ENCODE measurements at regions not wholly inside any gene's neighbourhood (a gene's known extent, or its start where the extent isn't known, plus 50 kb on each side); places are given as distances from the start of the nearest gene placed in this dataset.
A peak's percentile ranks its signal among the peaks of the same experiment; 100 is the strongest.

GRCh38 chr21:36532769-36533467 lies 53.0 kb upstream of the CLDN14 start:
- no peak overlapping the region for H3K4me3 ChIP-seq (ENCODE audit: low read length)
- no peak overlapping the region for H3K27ac ChIP-seq (ENCODE audit: low read length)
- no peaks in the 10 kb centered on the region for H3K9me3 ChIP-seq (ENCODE audit: insufficient read depth, low read depth, low read length)
- H3K9ac ChIP-seq (ENCODE audit: low read depth, low read length) = no peak overlapping the region
- H3K36me3 ChIP-seq (ENCODE audit: insufficient read depth, low read depth, low read length) = no peaks in the 10 kb centered on the region
- H3K27me3 ChIP-seq (ENCODE audit: insufficient read depth, low read length) = no peaks in the 10 kb centered on the region
- peaks cover 4% of the 10 kb centered on the region; the same call in 1 of the 2 replicates for H3K4me1 ChIP-seq (ENCODE audit: insufficient read depth, low read length)

GRCh38 chr21:36533468-36533848 lies 53.5 kb upstream of the CLDN14 start:
- H3K36me3 ChIP-seq (ENCODE audit: insufficient read depth, low read depth, low read length) = no peaks in the 10 kb centered on the region
- no peaks in the 10 kb centered on the region for H3K9me3 ChIP-seq (ENCODE audit: insufficient read depth, low read depth, low read length)
- no peak overlapping the region for H3K9ac ChIP-seq (ENCODE audit: low read depth, low read length)
- no peak overlapping the region for H3K4me3 ChIP-seq (ENCODE audit: low read length)
- no peaks in the 10 kb centered on the region for H3K27me3 ChIP-seq (ENCODE audit: insufficient read depth, low read length)
- peaks cover 4% of the 10 kb centered on the region; the same call in 1 of the 2 replicates for H3K4me1 ChIP-seq (ENCODE audit: insufficient read depth, low read length)
- H3K27ac ChIP-seq (ENCODE audit: low read length) = no peak overlapping the region

- Histone ChIP-seq H3K4me3 (ENCODE audit: low read length) (no peak overlapping the region), H3K27me3 (ENCODE audit: insufficient read depth, low read length) (no peaks in the 10 kb centered on the region), H3K9me3 (ENCODE audit: insufficient read depth, low read depth, low read length) (no peaks in the 10 kb centered on the region), H3K27ac (ENCODE audit: low read length) (no peak overlapping the region), H3K9ac (ENCODE audit: low read depth, low read length) (no peak overlapping the region), H3K4me1 (ENCODE audit: insufficient read depth, low read length) (peaks cover 4% of the 10 kb centered on the region; the same call in 1 of the 2 replicates), H3K36me3 (ENCODE audit: insufficient read depth, low read depth, low read length) (no peaks in the 10 kb centered on the region)
Observed at GRCh38 chr21:36534656-36535055, 54.7 kb upstream of the CLDN14 start.

- Histone ChIP-seq H3K9me3 (ENCODE audit: insufficient read depth, low read depth, low read length) (no peaks in the 10 kb centered on the region), H3K9ac (ENCODE audit: low read depth, low read length) (no peak overlapping the region), H3K4me3 (ENCODE audit: low read length) (no peak overlapping the region)
Observed at GRCh38 chr21:36535618-36536241, 55.8 kb upstream of the CLDN14 start.

GRCh38 chr21:36538761-36539160 lies 58.8 kb upstream of the CLDN14 start:
- H3K9me3 ChIP-seq (ENCODE audit: insufficient read depth, low read depth, low read length) = no peaks in the 10 kb centered on the region
- H3K27me3 ChIP-seq (ENCODE audit: insufficient read depth, low read length) = peaks cover 25% of the 10 kb centered on the region
- no peak overlapping the region for H3K9ac ChIP-seq (ENCODE audit: low read depth, low read length)
- H3K36me3 ChIP-seq (ENCODE audit: insufficient read depth, low read depth, low read length) = no peaks in the 10 kb centered on the region
- peaks cover 4% of the 10 kb centered on the region; the same call in 1 of the 2 replicates for H3K4me1 ChIP-seq (ENCODE audit: insufficient read depth, low read length)
- no peak overlapping the region for H3K27ac ChIP-seq (ENCODE audit: low read length)
- no peak overlapping the region for H3K4me3 ChIP-seq (ENCODE audit: low read length)

More at GRCh38 chr21:36535618-36536241, 55.8 kb upstream of the CLDN14 start:
- 0 out of 2 replicates have a peak, but pooled peaks cover 4% of the 10 kb centered on the region for H3K27me3 ChIP-seq (ENCODE audit: insufficient read depth, low read length)
- peaks cover 4% of the 10 kb centered on the region; the same call in 1 of the 2 replicates for H3K4me1 ChIP-seq (ENCODE audit: insufficient read depth, low read length)
- H3K27ac ChIP-seq (ENCODE audit: low read length) = no peak overlapping the region
- H3K36me3 ChIP-seq (ENCODE audit: insufficient read depth, low read depth, low read length) = no peaks in the 10 kb centered on the region

GRCh38 chr21:36539434-36540150 lies 59.7 kb upstream of the CLDN14 start:
- no peak overlapping the region for H3K9ac ChIP-seq (ENCODE audit: low read depth, low read length)
- peaks cover 3% of the 10 kb centered on the region; the same call in 1 of the 2 replicates for H3K4me1 ChIP-seq (ENCODE audit: insufficient read depth, low read length)
- no peak overlapping the region for H3K4me3 ChIP-seq (ENCODE audit: low read length)
- H3K9me3 ChIP-seq (ENCODE audit: insufficient read depth, low read depth, low read length) = no peaks in the 10 kb centered on the region
- H3K27me3 ChIP-seq (ENCODE audit: insufficient read depth, low read length) = peaks cover 25% of the 10 kb centered on the region
- H3K27ac ChIP-seq (ENCODE audit: low read length) = no peak overlapping the region
- no peaks in the 10 kb centered on the region for H3K36me3 ChIP-seq (ENCODE audit: insufficient read depth, low read depth, low read length)

- no peaks in the 10 kb centered on the region for H3K36me3 ChIP-seq (ENCODE audit: insufficient read depth, low read depth, low read length)
- H3K27me3 ChIP-seq (ENCODE audit: insufficient read depth, low read length) = peaks cover 25% of the 10 kb centered on the region
- no peaks in the 10 kb centered on the region for H3K9me3 ChIP-seq (ENCODE audit: insufficient read depth, low read depth, low read length)
- H3K4me1 ChIP-seq (ENCODE audit: insufficient read depth, low read length) = no peaks in the 10 kb centered on the region; the same call in 1 of the 2 replicates
- no peak overlapping the region for H3K27ac ChIP-seq (ENCODE audit: low read length)
- H3K9ac ChIP-seq (ENCODE audit: low read depth, low read length) = no peak overlapping the region
- no peak overlapping the region for H3K4me3 ChIP-seq (ENCODE audit: low read length)
Observed at GRCh38 chr21:36540700-36541099, 60.8 kb upstream of the CLDN14 start.

GRCh38 chr21:36541721-36542139 lies 61.8 kb upstream of the CLDN14 start:
- Histone ChIP-seq H3K9ac (ENCODE audit: low read depth, low read length) (no peak overlapping the region), H3K4me1 (ENCODE audit: insufficient read depth, low read length) (no peaks in the 10 kb centered on the region; the same call in 1 of the 2 replicates), H3K4me3 (ENCODE audit: low read length) (no peak overlapping the region), H3K27me3 (ENCODE audit: insufficient read depth, low read length) (peaks cover 25% of the 10 kb centered on the region), H3K9me3 (ENCODE audit: insufficient read depth, low read depth, low read length) (no peaks in the 10 kb centered on the region), H3K27ac (ENCODE audit: low read length) (no peak overlapping the region), H3K36me3 (ENCODE audit: insufficient read depth, low read depth, low read length) (no peaks in the 10 kb centered on the region)

- peak overlapping the region; percentile 45; the same call in 1 of the 2 replicates for H3K4me3 ChIP-seq (ENCODE audit: low read length)
- no peaks in the 10 kb centered on the region for H3K9me3 ChIP-seq (ENCODE audit: insufficient read depth, low read depth, low read length)
- 0 out of 2 replicates have a peak overlapping the region, but pooled peaks have one; percentile 24 for H3K9ac ChIP-seq (ENCODE audit: low read depth, low read length)
- peaks cover 25% of the 10 kb centered on the region for H3K27me3 ChIP-seq (ENCODE audit: insufficient read depth, low read length)
- H3K4me1 ChIP-seq (ENCODE audit: insufficient read depth, low read length) = no peaks in the 10 kb centered on the region; the same call in 1 of the 2 replicates
- no peaks in the 10 kb centered on the region for H3K36me3 ChIP-seq (ENCODE audit: insufficient read depth, low read depth, low read length)
- H3K27ac ChIP-seq (ENCODE audit: low read length) = no peak overlapping the region
Observed at GRCh38 chr21:36542312-36543101, 62.6 kb upstream of the CLDN14 start.

- H3K27ac ChIP-seq (ENCODE audit: low read length) = no peak overlapping the region
Observed at GRCh38 chr21:36543924-36544323, 64.0 kb upstream of the CLDN14 start.

GRCh38 chr21:36544545-36544944 lies 64.6 kb upstream of the CLDN14 start:
- no peak overlapping the region for H3K27ac ChIP-seq (ENCODE audit: low read length)
- H3K4me3 ChIP-seq (ENCODE audit: low read length) = no peak overlapping the region
- no peaks in the 10 kb centered on the region for H3K9me3 ChIP-seq (ENCODE audit: insufficient read depth, low read depth, low read length)
- H3K4me1 ChIP-seq (ENCODE audit: insufficient read depth, low read length) = peaks cover under 1% of the 10 kb centered on the region; the same call in 1 of the 2 replicates
- H3K9ac ChIP-seq (ENCODE audit: low read depth, low read length) = no peak overlapping the region
- no peaks in the 10 kb centered on the region for H3K36me3 ChIP-seq (ENCODE audit: insufficient read depth, low read depth, low read length)
- peaks cover 25% of the 10 kb centered on the region for H3K27me3 ChIP-seq (ENCODE audit: insufficient read depth, low read length)

More at GRCh38 chr21:36543924-36544323, 64.0 kb upstream of the CLDN14 start:
- H3K36me3 ChIP-seq (ENCODE audit: insufficient read depth, low read depth, low read length) = no peaks in the 10 kb centered on the region
- H3K9me3 ChIP-seq (ENCODE audit: insufficient read depth, low read depth, low read length) = no peaks in the 10 kb centered on the region
- H3K9ac ChIP-seq (ENCODE audit: low read depth, low read length) = no peak overlapping the region
- H3K27me3 ChIP-seq (ENCODE audit: insufficient read depth, low read length) = peaks cover 25% of the 10 kb centered on the region
- H3K4me1 ChIP-seq (ENCODE audit: insufficient read depth, low read length) = no peaks in the 10 kb centered on the region; the same call in 1 of the 2 replicates
- no peak overlapping the region for H3K4me3 ChIP-seq (ENCODE audit: low read length)
